HG03045 (cell line): ENCODE measurements at regions not wholly inside any gene's neighbourhood (a gene's known extent, or its start where the extent isn't known, plus 50 kb on each side); places are given as distances from the start of the nearest gene placed in this dataset.

Experiments used
- ATAC-seq: cut with Tn5 transposase; IDR thresholded peaks from one replicate; pipeline ENCODE4 v1.9.1; 2021; ENCODE audit warnings: mild to moderate bottlenecking, moderate library complexity; ENCODE audit not compliant: unreplicated experiment

GRCh38 chr10:105925045-105925785, 1239.3 kb downstream of the SORCS1 start:
- ATAC-seq = no peak

GRCh38 chr10:105921348-105921747, 1243.2 kb downstream of the SORCS1 start:
- no peak for ATAC-seq

- ATAC-seq = no peak
These were observed 1250.1 kb downstream of the SORCS1 start for GRCh38 chr10:105914432-105914831.

- no peak for ATAC-seq
These were observed 1255.8 kb downstream of the SORCS1 start for GRCh38 chr10:105908701-105909100.

- ATAC-seq = no peak
These were observed 1244.4 kb downstream of the SORCS3 start for GRCh38 chr10:105885495-105885894.

GRCh38 chr10:105879401-105879800, 1238.3 kb downstream of the SORCS3 start:
- no peak for ATAC-seq

GRCh38 chr10:105875050-105875449, 1234.0 kb downstream of the SORCS3 start:
- no peak for ATAC-seq

GRCh38 chr10:105872665-105873064, 1231.6 kb downstream of the SORCS3 start:
- ATAC-seq = no peak

GRCh38 chr10:105868935-105869334, 1227.8 kb downstream of the SORCS3 start:
- no peak for ATAC-seq

GRCh38 chr10:105864854-105865253, 1223.8 kb downstream of the SORCS3 start:
- no peak for ATAC-seq

- ATAC-seq = no peak
These were observed 1216.5 kb downstream of the SORCS3 start for GRCh38 chr10:105857268-105858264.

- no peak for ATAC-seq
These were observed 1214.7 kb downstream of the SORCS3 start for GRCh38 chr10:105855791-105856190.

- ATAC-seq = no peak
These were observed 1203.8 kb downstream of the SORCS3 start for GRCh38 chr10:105844676-105845570.

- ATAC-seq = no peak
These were observed 1203.2 kb downstream of the SORCS3 start for GRCh38 chr10:105844241-105844640.

GRCh38 chr10:105843786-105844185, 1202.7 kb downstream of the SORCS3 start:
- ATAC-seq = no peak

- ATAC-seq = no peak
These were observed 1199.2 kb downstream of the SORCS3 start for GRCh38 chr10:105840288-105840770.

GRCh38 chr10:105838392-105838791, 1197.3 kb downstream of the SORCS3 start:
- ATAC-seq = no peak

GRCh38 chr10:105837951-105838350, 1196.9 kb downstream of the SORCS3 start:
- ATAC-seq = no peak

GRCh38 chr10:105834261-105835059, 1193.4 kb downstream of the SORCS3 start:
- ATAC-seq = no peak

GRCh38 chr10:105827133-105827532, 1186.0 kb downstream of the SORCS3 start:
- ATAC-seq = no peak
